ENCODE measurements at regions not wholly inside any gene's neighbourhood (a gene's known extent, or its start where the extent isn't known, plus 50 kb on each side); places are given as distances from the start of the nearest gene placed in this dataset.

- intact Hi-C loops (cut with DNase I, micrococcal nuclease), result no loop called here
Measured at GRCh38 chr2:120979398-120979797, 243.7 kb downstream of the GLI2 start.

DNA sequence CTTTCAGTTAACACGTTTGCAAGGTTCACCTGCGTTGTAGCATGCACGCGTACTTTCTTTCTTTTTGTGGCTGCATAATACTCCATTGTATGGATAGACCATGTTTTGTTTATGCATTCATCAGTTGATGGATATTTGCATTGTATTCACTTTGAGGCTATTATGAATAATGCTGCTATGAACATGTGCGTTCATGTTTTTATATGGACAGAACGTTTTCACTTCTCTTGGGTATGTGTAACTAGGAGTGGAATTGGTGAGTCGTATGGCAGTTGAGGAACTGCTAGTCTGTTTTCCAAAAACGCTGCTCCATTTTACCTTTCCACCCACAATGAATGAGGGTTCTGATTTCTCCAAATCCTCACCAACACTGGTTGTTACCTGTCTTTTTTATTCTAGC, 244.3 kb downstream of the GLI2 start:
- no peak for DNase-seq

More at GRCh38 chr2:120979398-120979797, 243.7 kb downstream of the GLI2 start:
- ATAC-seq, result no peak
- no peak for DNase-seq
- no peaks in the 10 kb centered on the region for H3K4me1 ChIP-seq (ENCODE audit: low read depth)
- H3K36me3 ChIP-seq (ENCODE audit: low read depth), result no peaks in the 10 kb centered on the region
- TF ChIP-seq, protein P1, sequence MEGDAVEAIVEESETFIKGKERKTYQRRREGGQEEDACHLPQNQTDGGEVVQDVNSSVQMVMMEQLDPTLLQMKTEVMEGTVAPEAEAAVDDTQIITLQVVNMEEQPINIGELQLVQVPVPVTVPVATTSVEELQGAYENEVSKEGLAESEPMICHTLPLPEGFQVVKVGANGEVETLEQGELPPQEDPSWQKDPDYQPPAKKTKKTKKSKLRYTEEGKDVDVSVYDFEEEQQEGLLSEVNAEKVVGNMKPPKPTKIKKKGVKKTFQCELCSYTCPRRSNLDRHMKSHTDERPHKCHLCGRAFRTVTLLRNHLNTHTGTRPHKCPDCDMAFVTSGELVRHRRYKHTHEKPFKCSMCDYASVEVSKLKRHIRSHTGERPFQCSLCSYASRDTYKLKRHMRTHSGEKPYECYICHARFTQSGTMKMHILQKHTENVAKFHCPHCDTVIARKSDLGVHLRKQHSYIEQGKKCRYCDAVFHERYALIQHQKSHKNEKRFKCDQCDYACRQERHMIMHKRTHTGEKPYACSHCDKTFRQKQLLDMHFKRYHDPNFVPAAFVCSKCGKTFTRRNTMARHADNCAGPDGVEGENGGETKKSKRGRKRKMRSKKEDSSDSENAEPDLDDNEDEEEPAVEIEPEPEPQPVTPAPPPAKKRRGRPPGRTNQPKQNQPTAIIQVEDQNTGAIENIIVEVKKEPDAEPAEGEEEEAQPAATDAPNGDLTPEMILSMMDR (IDR thresholded peaks at IDR 0.05), result no peak
- H3K9me3 ChIP-seq, result no peaks in the 10 kb centered on the region
- no peak overlapping the region for H3K4me3 ChIP-seq

DNA sequence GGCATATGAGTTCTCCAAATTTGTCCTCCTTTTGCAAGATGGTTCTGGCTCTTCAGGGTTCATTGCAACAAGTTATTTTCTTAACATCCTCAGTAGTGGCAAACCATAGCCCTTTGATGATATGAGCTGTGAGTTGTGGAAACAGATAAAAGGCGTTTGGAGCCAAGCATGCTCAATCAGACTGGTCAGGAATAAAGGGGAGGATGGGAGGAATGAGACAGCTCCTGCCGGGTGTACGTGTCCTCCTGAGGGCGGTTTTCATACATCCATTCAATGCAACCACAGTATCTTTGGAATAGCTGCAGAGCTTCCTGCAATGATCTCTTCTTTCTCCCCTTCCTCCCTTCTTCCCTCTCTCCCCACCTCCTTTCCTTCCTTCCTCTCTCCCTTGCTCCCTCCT, 245.8 kb downstream of the GLI2 start:
- Histone ChIP-seq H3K4me3 (no peak overlapping the region), H3K36me3 (ENCODE audit: low read depth) (no peaks in the 10 kb centered on the region), H3K4me1 (ENCODE audit: low read depth) (no peaks in the 10 kb centered on the region), H3K9me3 (no peaks in the 10 kb centered on the region)
- ATAC-seq (no peak), DNase-seq (no peak)
- intact Hi-C loops (cut with DNase I, micrococcal nuclease), result no loop called here
- TF ChIP-seq, protein P1 (IDR thresholded peaks at IDR 0.05), result no peak

More for the DNA sequence above, 244.3 kb downstream of the GLI2 start:
- no peak for ATAC-seq
- TF ChIP-seq, protein P1 (IDR thresholded peaks at IDR 0.05), result no peak
- intact Hi-C loops (cut with DNase I, micrococcal nuclease), result no loop called here
- Histone ChIP-seq H3K4me1 (ENCODE audit: low read depth) (no peaks in the 10 kb centered on the region), H3K4me3 (no peak overlapping the region), H3K36me3 (ENCODE audit: low read depth) (no peaks in the 10 kb centered on the region), H3K9me3 (no peaks in the 10 kb centered on the region)

DNA sequence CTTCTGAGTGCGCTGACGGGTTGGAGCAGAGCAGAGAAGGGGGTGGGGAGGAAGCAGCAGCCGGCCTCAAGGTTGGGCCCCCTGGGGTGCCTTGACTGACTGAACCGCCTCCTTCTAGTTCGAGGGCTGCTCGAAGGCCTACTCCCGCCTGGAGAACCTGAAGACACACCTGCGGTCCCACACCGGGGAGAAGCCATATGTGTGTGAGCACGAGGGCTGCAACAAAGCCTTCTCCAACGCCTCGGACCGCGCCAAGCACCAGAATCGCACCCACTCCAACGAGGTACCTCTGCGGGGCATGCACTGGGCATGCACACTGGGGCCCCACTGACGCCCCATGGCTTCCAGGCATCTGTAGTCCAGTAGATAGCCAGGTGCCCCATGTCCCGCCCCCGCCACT, 246.9 kb downstream of the GLI2 start:
- Histone ChIP-seq H3K4me1 (ENCODE audit: low read depth) (no peaks in the 10 kb centered on the region), H3K4me3 (no peak overlapping the region), H3K36me3 (ENCODE audit: low read depth) (no peaks in the 10 kb centered on the region), H3K9me3 (no peaks in the 10 kb centered on the region)
- intact Hi-C loops (cut with DNase I, micrococcal nuclease), result no loop called here
- TF ChIP-seq, protein P1 (IDR thresholded peaks at IDR 0.05), result no peak
- peak in 1 of 3 donors; percentile 3 for DNase-seq
- no peak for ATAC-seq

DNA sequence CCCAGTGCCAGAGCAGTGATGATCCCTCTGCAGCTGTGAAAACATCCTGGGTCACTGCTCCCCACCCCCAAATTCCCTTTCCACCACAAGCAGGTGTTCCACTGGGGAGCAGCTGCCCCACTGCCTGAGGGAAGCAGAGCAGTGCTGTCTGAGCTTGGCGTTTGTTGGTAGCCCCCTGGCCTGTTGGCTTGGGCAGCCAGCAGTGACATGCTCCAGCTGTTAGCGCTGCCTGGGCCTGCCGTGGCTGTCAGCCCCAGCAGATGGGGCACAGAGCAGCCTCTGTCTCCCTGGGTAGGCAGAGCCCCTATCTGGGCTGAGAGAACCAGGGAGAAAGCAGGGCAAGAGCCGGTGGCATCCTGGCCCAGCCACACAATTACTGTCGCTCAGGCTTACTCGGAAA, 247.7 kb downstream of the GLI2 start:
- Histone ChIP-seq H3K9me3 (no peaks in the 10 kb centered on the region), H3K36me3 (ENCODE audit: low read depth) (no peaks in the 10 kb centered on the region), H3K4me3 (no peak overlapping the region), H3K4me1 (ENCODE audit: low read depth) (no peaks in the 10 kb centered on the region)
- intact Hi-C loops (cut with DNase I, micrococcal nuclease), result no loop called here
- ATAC-seq (no peak), DNase-seq (peak in 1 of 3 donors; percentile 17)
- TF ChIP-seq, protein P1 (IDR thresholded peaks at IDR 0.05), result no peak

- Histone ChIP-seq H3K4me3 (no peak overlapping the region), H3K36me3 (ENCODE audit: low read depth) (no peaks in the 10 kb centered on the region), H3K4me1 (ENCODE audit: low read depth) (no peaks in the 10 kb centered on the region), H3K9me3 (no peaks in the 10 kb centered on the region)
- intact Hi-C loops (cut with DNase I, micrococcal nuclease), result no loop called here
- DNase-seq (no peak), ATAC-seq (no peak)
- TF ChIP-seq, protein P1 (IDR thresholded peaks at IDR 0.05), result no peak
Measured at GRCh38 chr2:120984046-120984445, 248.4 kb downstream of the GLI2 start.
